H1 (cell line): ENCODE measurements at regions not wholly inside any gene's neighbourhood (a gene's known extent, or its start where the extent isn't known, plus 50 kb on each side); places are given as distances from the start of the nearest gene placed in this dataset.

Source experiments
- CTCF ChIA-PET: fragments of 300-600 bp; sonication (Branson Sonifier 250); formaldehyde crosslinking; loops from one replicate; lab custom pipeline; 2021; ENCODE audit not compliant: partially characterized antibody; lab: Charles Lee
- POLR2A ChIA-PET: fragments of 300-600 bp; sonication (Branson Sonifier 250); formaldehyde crosslinking; loops from one replicate; lab custom pipeline; 2021; ENCODE audit warnings: inconsistent platforms; ENCODE audit not compliant: partially characterized antibody; lab: Charles Lee
- DNase-seq, 2 experiments: peaks; one replicate each; pipeline versions ENCODE4 v3.0.0 to v3.0.0-alpha.2; 2010 to 2022; ENCODE audit warnings: low spot score in 2 of 2, low read depth in 1 of 2, mixed read lengths in 1 of 2
- FAIRE-seq: peaks from 2 replicates; lab custom pipeline; 2011; peaks lifted over from hg19 to GRCh38; lab: Jason Lieb, UNC
- H2AFZ ChIP-seq: 2 replicates; pipeline ENCODE4 v1.8.1; 2012; ENCODE audit warnings: low read length, inconsistent platforms
- H2AK5ac ChIP-seq: 2 replicates; pipeline ENCODE4 v1.6.1; 2013; ENCODE audit warnings: low read depth, low read length
- H2BK120ac ChIP-seq: replicated peaks from 2 replicates; pipeline ENCODE3; 2013; ENCODE audit warnings: low read depth, low read length, inconsistent platforms
- H2BK12ac ChIP-seq: 2 replicates; pipeline ENCODE4 v1.6.1; 2013; ENCODE audit warnings: low read depth, low read length
- H2BK15ac ChIP-seq: 2 replicates; pipeline ENCODE4 v1.6.1; 2013; ENCODE audit warnings: low read length
- H2BK20ac ChIP-seq: 2 replicates; pipeline ENCODE4 v1.6.1; 2013; ENCODE audit warnings: low read length
- H2BK5ac ChIP-seq: 2 replicates; pipeline ENCODE4 v1.6.1; 2013; ENCODE audit warnings: low read depth, low read length
- H3K14ac ChIP-seq: 2 replicates; pipeline ENCODE4 v1.6.1; 2013; ENCODE audit warnings: inconsistent platforms; ENCODE audit not compliant: insufficient read length
- H3K18ac ChIP-seq: 2 replicates; pipeline ENCODE4 v1.6.1; 2013; ENCODE audit warnings: low read length; ENCODE audit errors: extremely low read depth
- H3K23ac ChIP-seq: 2 replicates; pipeline ENCODE4 v1.6.1; 2013; ENCODE audit warnings: inconsistent platforms; ENCODE audit not compliant: insufficient read length
- H3K23me2 ChIP-seq: 2 replicates; pipeline ENCODE4 v1.6.1; 2013; ENCODE audit warnings: low read depth, low read length
- H3K27ac ChIP-seq: 2 replicates; pipeline ENCODE4 v1.6.1; 2011; ENCODE audit warnings: low read depth, low read length, inconsistent platforms
- H3K27me3 ChIP-seq, 4 experiments: replicated peaks in 1 of 4; 1 replicate in 1 of 4; 2 replicates in 3 of 4; pipeline versions ENCODE4 v1.6.1 to v1.8.1; 2011 to 2013; ENCODE audit warnings: low read length in 3 of 4, mild to moderate bottlenecking in 3 of 4, inconsistent platforms in 2 of 4, mixed read lengths in 2 of 4, moderate library complexity in 1 of 4; ENCODE audit not compliant: control insufficient read depth in 3 of 4, insufficient read depth in 3 of 4; ENCODE audit errors: extremely low read depth in 1 of 4
- H3K36me3 ChIP-seq, 4 experiments: 2 replicates each; pipeline versions ENCODE4 v1.6.1 to v1.8.1; 2011 to 2013; ENCODE audit warnings: mild to moderate bottlenecking in 4 of 4, low read length in 3 of 4, moderate library complexity in 2 of 4, control low read depth in 1 of 4, inconsistent platforms in 1 of 4; ENCODE audit not compliant: insufficient read depth in 4 of 4, control insufficient read depth in 2 of 4
- H3K4ac ChIP-seq: replicated peaks from 2 replicates; pipeline ENCODE3; 2013; ENCODE audit warnings: low read length, low read depth, mixed read lengths, inconsistent platforms; ENCODE audit not compliant: insufficient read length
- H3K4me1 ChIP-seq, 4 experiments: replicated peaks in 1 of 4; 1 replicate in 1 of 4; 2 replicates in 3 of 4; pipeline versions ENCODE4 v1.6.1 to v1.8.1; 2011 to 2013; ENCODE audit warnings: low read length in 3 of 4, inconsistent platforms in 2 of 4, mixed read lengths in 1 of 4; ENCODE audit not compliant: insufficient read depth in 4 of 4, control insufficient read depth in 3 of 4
- H3K4me2 ChIP-seq, 2 experiments: 2 replicates each; pipeline versions ENCODE4 v1.6.1 to v1.8.1; 2011 to 2013; ENCODE audit warnings: low read depth in 2 of 2, low read length in 2 of 2, control low read depth in 1 of 2, inconsistent platforms in 1 of 2, mild to moderate bottlenecking in 1 of 2; ENCODE audit not compliant: insufficient read depth in 1 of 2
- H3K4me3 ChIP-seq, 4 experiments: fragments of 200-600, 300-600 bp in 1 of 4; sonication (generic), shearing (Covaris generic), sonication (Bioruptor Twin) in 1 of 4; 2 replicates each; pipeline versions ENCODE4 v1.5.1 to v1.8.1; 2011 to 2016; ENCODE audit warnings: low read length in 4 of 4, low read depth in 3 of 4, control low read depth in 2 of 4, inconsistent platforms in 2 of 4, mild to moderate bottlenecking in 2 of 4, mixed read lengths in 1 of 4, moderate library complexity in 1 of 4; ENCODE audit not compliant: insufficient read depth in 2 of 4; ENCODE audit errors: extremely low read depth in 1 of 4
- H3K56ac ChIP-seq: replicated peaks from 2 replicates; pipeline ENCODE3; 2013; ENCODE audit warnings: low read depth, mild to moderate bottlenecking, mixed read lengths, low read length, inconsistent platforms; ENCODE audit not compliant: insufficient read length
- H3K79me1 ChIP-seq: 2 replicates; pipeline ENCODE4 v1.6.1; 2013; ENCODE audit warnings: low read depth, low read length, control low read depth
- H3K79me2 ChIP-seq, 2 experiments: 2 replicates each; pipeline versions ENCODE4 v1.6.1 to v1.8.1; 2012 to 2013; ENCODE audit warnings: low read length in 2 of 2, mild to moderate bottlenecking in 2 of 2, inconsistent platforms in 1 of 2; ENCODE audit not compliant: insufficient read depth in 2 of 2, control insufficient read depth in 1 of 2
- H3K9ac ChIP-seq, 4 experiments: replicated peaks in 1 of 4; 1 replicate in 1 of 4; 2 replicates in 3 of 4; pipeline versions ENCODE4 v1.6.1 to v1.8.1; 2011 to 2013; ENCODE audit warnings: low read depth in 3 of 4, low read length in 3 of 4, control low read depth in 2 of 4, mild to moderate bottlenecking in 2 of 4, moderate library complexity in 2 of 4, inconsistent platforms in 1 of 4; ENCODE audit errors: extremely low read depth in 1 of 4
- H3K9me3 ChIP-seq, 2 experiments: 2 replicates each; pipeline versions ENCODE4 v1.6.1 to v1.8.1; 2012 to 2013; ENCODE audit warnings: mild to moderate bottlenecking in 2 of 2, moderate library complexity in 2 of 2, control low read depth in 1 of 2, inconsistent platforms in 1 of 2, low read depth in 1 of 2, low read length in 1 of 2, mixed read lengths in 1 of 2; ENCODE audit not compliant: insufficient read depth in 2 of 2
- H4K20me1 ChIP-seq, 2 experiments: replicated peaks in 1 of 2; 2 replicates each; pipeline versions ENCODE3 to v1.8.1; 2011 to 2013; ENCODE audit warnings: inconsistent platforms in 2 of 2, low read length in 2 of 2, mild to moderate bottlenecking in 1 of 2; ENCODE audit not compliant: insufficient read depth in 2 of 2, control insufficient read depth in 1 of 2
- H4K5ac ChIP-seq: 2 replicates; pipeline ENCODE4 v1.6.1; 2013; ENCODE audit warnings: low read length, low read depth, mixed read lengths, inconsistent platforms; ENCODE audit not compliant: insufficient read length
- H4K8ac ChIP-seq: 2 replicates; pipeline ENCODE4 v1.8.0; 2013; ENCODE audit warnings: mild to moderate bottlenecking, moderate library complexity, low read length, inconsistent platforms; ENCODE audit not compliant: insufficient read depth; ENCODE audit errors: extremely low read depth
- H4K91ac ChIP-seq: replicated peaks from 2 replicates; pipeline ENCODE3; 2013; ENCODE audit warnings: low read length, mixed read lengths, inconsistent platforms; ENCODE audit not compliant: insufficient read length
- CBX5 ChIP-seq: fragments of 300-800, 300-1000 bp; sonication (generic); IDR thresholded peaks from 2 replicates; pipeline ENCODE4 v1.7.1; 2016; ENCODE audit warnings: antibody characterized with exemption, low read length, low read depth
- CTBP2 ChIP-seq: IDR thresholded peaks from 2 replicates; pipeline ENCODE4 v1.7.0; 2011; ENCODE audit warnings: borderline replicate concordance, mild to moderate bottlenecking, moderate library complexity, mixed read lengths, low read length; ENCODE audit not compliant: insufficient read depth, insufficient read length
- EP300 ChIP-seq, 2 experiments: IDR thresholded peaks; 1 replicate in 1 of 2; 2 replicates in 1 of 2; pipeline ENCODE4 v1.6.1; 2011 to 2012; ENCODE audit warnings: low read depth in 2 of 2, low read length in 2 of 2, mild to moderate bottlenecking in 2 of 2, borderline replicate concordance in 1 of 2, inconsistent platforms in 1 of 2, moderate library complexity in 1 of 2
- HDAC2 ChIP-seq, 2 experiments: fragments of 300-600 bp in 1 of 2; sonication (generic) in 1 of 2; IDR thresholded peaks; 2 replicates each; pipeline ENCODE4 v1.6.1; 2011 to 2012; ENCODE audit warnings: low read depth in 2 of 2, low read length in 2 of 2, mild to moderate bottlenecking in 2 of 2, moderate library complexity in 2 of 2, borderline replicate concordance in 1 of 2, inconsistent platforms in 1 of 2
- RBBP5 ChIP-seq: IDR thresholded peaks from 2 replicates; pipeline ENCODE4 v1.7.1; 2012; ENCODE audit warnings: low read depth, mild to moderate bottlenecking, inconsistent platforms, low read length, moderate library complexity, borderline replicate concordance
- SIX5 ChIP-seq: IDR thresholded peaks from 2 replicates; pipeline ENCODE4 v1.6.1; 2011; ENCODE audit warnings: mild to moderate bottlenecking, low read depth, low read length
- TBP ChIP-seq: IDR thresholded peaks from 2 replicates; pipeline ENCODE4 v1.6.1; 2011; ENCODE audit warnings: low read depth, low read length, improper control_type of control experiment
- YY1 ChIP-seq: IDR thresholded peaks from 2 replicates; pipeline ENCODE4 v1.6.1; 2011; ENCODE audit warnings: low read depth, mild to moderate bottlenecking, low read length
- WGBS, 2 experiments: shearing (Covaris generic) in 1 of 2; methylation state at CpG; one replicate each; pipeline versions ENCODE4 v1.1.6 to v1.1.7; 2013 to 2015; ENCODE audit warnings: low lambda C conversion rate in 2 of 2, mixed read lengths in 2 of 2, inconsistent platforms in 1 of 2, low coverage in 1 of 2, missing lambda C conversion rate in 1 of 2; ENCODE audit not compliant: insufficient replicate concordance in 2 of 2, insufficient coverage in 1 of 2, insufficient read length in 1 of 2; ENCODE audit errors: extremely low coverage in 1 of 2, missing lambda C conversion rate in 1 of 2; 5-methylcytosine and 5-hydroxymethylcytosine counted together
- TF ChIP-seq, protein P1 (sequence below), 3 experiments: IDR thresholded peaks; 1 replicate in 2 of 3; 2 replicates in 1 of 3; pipeline versions ENCODE4 v1.5.1 to v1.6.1; 2011; ENCODE audit warnings: low read length in 3 of 3, mild to moderate bottlenecking in 3 of 3, inconsistent platforms in 2 of 3, low read depth in 1 of 3, moderate library complexity in 1 of 3; ENCODE audit not compliant: insufficient read depth in 1 of 3; ENCODE audit errors: control extremely low read depth in 1 of 3
- TF ChIP-seq, protein P2 (sequence below): IDR thresholded peaks from 2 replicates; pipeline ENCODE4 v1.6.1; 2011; ENCODE audit warnings: low read length, improper control_type of control experiment

DNA sequence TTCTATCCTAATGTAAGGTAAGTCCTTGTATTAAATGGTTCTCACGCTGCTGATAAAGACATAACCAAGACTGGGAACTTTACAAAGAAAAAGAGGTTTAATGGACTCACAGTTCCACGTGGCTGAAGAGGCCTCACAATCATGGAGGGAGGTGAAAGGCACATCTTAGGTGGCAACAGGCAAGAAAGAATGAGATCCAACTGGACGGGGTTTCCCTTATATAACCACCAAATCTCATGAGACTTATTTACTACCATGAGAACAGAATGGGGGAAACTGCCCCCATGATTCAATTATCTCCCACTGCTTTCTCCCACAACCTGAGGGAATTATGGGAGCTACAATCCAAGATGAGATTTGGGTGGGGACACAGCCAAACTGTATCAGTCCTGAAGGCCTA, 136.6 kb downstream of the HTR1B start:
- no peaks in the 10 kb centered on the region for H3K27me3 ChIP-seq
- no peak for DNase-seq
- no peaks in the 10 kb centered on the region for H3K79me1 ChIP-seq
- no peak overlapping the region for H4K8ac ChIP-seq
- CTCF ChIA-PET = no interaction called here
- no peak overlapping the region for H2BK15ac ChIP-seq
- POLR2A ChIA-PET = no interaction called here
- no peak overlapping the region; the same call in 1 of the 2 replicates for H3K27ac ChIP-seq
- no peak overlapping the region for H3K4ac ChIP-seq
- H2AK5ac ChIP-seq = no peak overlapping the region
- H3K56ac ChIP-seq = no peak overlapping the region
- no peak overlapping the region for H3K4me2 ChIP-seq
- no peaks in the 10 kb centered on the region for H4K20me1 ChIP-seq
- H3K14ac ChIP-seq = no peak overlapping the region
- no peak overlapping the region for H4K5ac ChIP-seq
- no peak for FAIRE-seq
- no peaks in the 10 kb centered on the region for H3K23me2 ChIP-seq
- H2AFZ ChIP-seq = no peak overlapping the region
- WGBS, 2 experiments = 88% methylated on average over 3 of the region's 3 CpGs; no CpG with 5 or more reads in 1 of the 2 experiments
- H3K4me1 ChIP-seq = no peaks in the 10 kb centered on the region
- TF ChIP-seq HDAC2 (IDR thresholded peaks at IDR 0.05; ENCODE audit: borderline replicate concordance in 1 of 2, low read depth in 2 of 2, low read length in 2 of 2) = no peak
- no peak for TF ChIP-seq YY1
- no peak for TF ChIP-seq CBX5
- TF ChIP-seq, protein P1, sequence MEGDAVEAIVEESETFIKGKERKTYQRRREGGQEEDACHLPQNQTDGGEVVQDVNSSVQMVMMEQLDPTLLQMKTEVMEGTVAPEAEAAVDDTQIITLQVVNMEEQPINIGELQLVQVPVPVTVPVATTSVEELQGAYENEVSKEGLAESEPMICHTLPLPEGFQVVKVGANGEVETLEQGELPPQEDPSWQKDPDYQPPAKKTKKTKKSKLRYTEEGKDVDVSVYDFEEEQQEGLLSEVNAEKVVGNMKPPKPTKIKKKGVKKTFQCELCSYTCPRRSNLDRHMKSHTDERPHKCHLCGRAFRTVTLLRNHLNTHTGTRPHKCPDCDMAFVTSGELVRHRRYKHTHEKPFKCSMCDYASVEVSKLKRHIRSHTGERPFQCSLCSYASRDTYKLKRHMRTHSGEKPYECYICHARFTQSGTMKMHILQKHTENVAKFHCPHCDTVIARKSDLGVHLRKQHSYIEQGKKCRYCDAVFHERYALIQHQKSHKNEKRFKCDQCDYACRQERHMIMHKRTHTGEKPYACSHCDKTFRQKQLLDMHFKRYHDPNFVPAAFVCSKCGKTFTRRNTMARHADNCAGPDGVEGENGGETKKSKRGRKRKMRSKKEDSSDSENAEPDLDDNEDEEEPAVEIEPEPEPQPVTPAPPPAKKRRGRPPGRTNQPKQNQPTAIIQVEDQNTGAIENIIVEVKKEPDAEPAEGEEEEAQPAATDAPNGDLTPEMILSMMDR (IDR thresholded peaks at IDR 0.05; ENCODE audit: control extremely low read depth in 1 of 3, insufficient read depth in 1 of 3, low read depth in 1 of 3, low read length in 3 of 3) = no peak
- TF ChIP-seq, protein P2, sequence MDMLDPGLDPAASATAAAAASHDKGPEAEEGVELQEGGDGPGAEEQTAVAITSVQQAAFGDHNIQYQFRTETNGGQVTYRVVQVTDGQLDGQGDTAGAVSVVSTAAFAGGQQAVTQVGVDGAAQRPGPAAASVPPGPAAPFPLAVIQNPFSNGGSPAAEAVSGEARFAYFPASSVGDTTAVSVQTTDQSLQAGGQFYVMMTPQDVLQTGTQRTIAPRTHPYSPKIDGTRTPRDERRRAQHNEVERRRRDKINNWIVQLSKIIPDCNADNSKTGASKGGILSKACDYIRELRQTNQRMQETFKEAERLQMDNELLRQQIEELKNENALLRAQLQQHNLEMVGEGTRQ = no peak
- TF ChIP-seq SIX5 = no peak
- TF ChIP-seq RBBP5 = no peak
- TF ChIP-seq CTBP2 = no peak
- no peak for TF ChIP-seq EP300 (IDR thresholded peaks at IDR 0.05; ENCODE audit: borderline replicate concordance in 1 of 2, low read depth in 2 of 2, low read length in 2 of 2)
- TF ChIP-seq TBP = no peak
- H3K9me3 ChIP-seq = no peaks in the 10 kb centered on the region
- no peak overlapping the region for H3K4me3 ChIP-seq
- H2BK5ac ChIP-seq = no peak overlapping the region
- no peak overlapping the region for H2BK120ac ChIP-seq
- no peak overlapping the region for H4K91ac ChIP-seq
- no peak overlapping the region for H3K9ac ChIP-seq
- no peaks in the 10 kb centered on the region for H3K36me3 ChIP-seq
- H2BK12ac ChIP-seq = no peak overlapping the region
- no peak overlapping the region for H3K18ac ChIP-seq
- no peak overlapping the region for H2BK20ac ChIP-seq
- H3K79me2 ChIP-seq = no peaks in the 10 kb centered on the region
- no peak overlapping the region for H3K23ac ChIP-seq
